GM12878 (cell line): ENCODE measurements at regions not wholly inside any gene's neighbourhood (a gene's known extent, or its start where the extent isn't known, plus 50 kb on each side); places are given as distances from the start of the nearest gene placed in this dataset.

Source experiments
- ATAC-seq: fragments of 200-7000 bp; cut with Tn5 transposase; 3 replicates; pipeline ENCODE4 v1.9.1; 2020; ENCODE audit warnings: mild to moderate bottlenecking, moderate library complexity
- BruUV-seq: library from RNA; stranded (reverse); fragments of 400-500 nt; replicated peaks from 2 replicates; lab custom pipeline; 2021; lab: Mats Ljungman, UMichigan
- CTCF ChIA-PET: fragments of 300-600 bp; sonication (Branson Sonifier 250); formaldehyde crosslinking; extraction: SDS; loops from one replicate; lab custom pipeline; 2021; ENCODE audit warnings: inconsistent platforms; lab: Yijun Ruan, JAX
- POLR2A ChIA-PET: fragments of 350-600 bp; formaldehyde crosslinking; extraction: SDS; loops from one replicate; lab custom pipeline; 2021; ENCODE audit warnings: inconsistent platforms; lab: Charles Lee
- RAD21 ChIA-PET: fragments of 300-600 bp; sonication (Branson Sonifier 250); formaldehyde crosslinking; loops from one replicate; lab custom pipeline; 2023; ENCODE audit warnings: antibody characterized with exemption; ENCODE audit not compliant: unreplicated experiment; lab: Charles Lee
- SMC1A ChIA-PET: fragments of 300-600 bp; sonication (Branson Sonifier 250); formaldehyde crosslinking; loops from one replicate; lab custom pipeline; 2023; ENCODE audit not compliant: unreplicated experiment, uncharacterized antibody; lab: Charles Lee
- DNase-seq: peaks from one replicate; pipeline ENCODE4 v3.0.0-alpha.2; 2011; ENCODE audit warnings: low read depth, low spot score
- FAIRE-seq: peaks from 3 replicates; lab custom pipeline; 2011; peaks lifted over from hg19 to GRCh38; lab: Jason Lieb, UNC
- H2AFZ ChIP-seq: 2 replicates; pipeline ENCODE4 v1.6.0; 2011; ENCODE audit warnings: low read depth, low read length, control low read depth; ENCODE audit not compliant: control insufficient read depth
- H3K27ac ChIP-seq: 2 replicates; pipeline ENCODE4 v1.5.1; 2011; ENCODE audit warnings: control low read depth; ENCODE audit not compliant: control insufficient read depth, insufficient read depth
- H3K27me3 ChIP-seq, 2 experiments: replicated peaks in 1 of 2; 2 replicates each; pipeline versions ENCODE4 v1.6.0 to v1.6.1; 2011; ENCODE audit warnings: low read length in 1 of 2; ENCODE audit not compliant: control insufficient read depth in 2 of 2, insufficient read depth in 2 of 2
- H3K36me3 ChIP-seq, 2 experiments: 2 replicates each; pipeline ENCODE4 v1.5.1; 2011; ENCODE audit warnings: low read length in 1 of 2; ENCODE audit not compliant: control insufficient read depth in 2 of 2, insufficient read depth in 2 of 2
- H3K4me1 ChIP-seq: 2 replicates; pipeline ENCODE4 v1.6.1; 2011; ENCODE audit warnings: mild to moderate bottlenecking, low read length, moderate library complexity, mixed read lengths; ENCODE audit not compliant: control insufficient read depth, insufficient read depth
- H3K4me2 ChIP-seq: 2 replicates; pipeline ENCODE4 v1.6.0; 2011; ENCODE audit warnings: control low read depth; ENCODE audit not compliant: control insufficient read depth, insufficient read depth
- H3K4me3 ChIP-seq: fragments of 200-600 bp; sonication (generic); 2 replicates; pipeline ENCODE4 v1.5.1; 2016
- H3K79me2 ChIP-seq: 2 replicates; pipeline ENCODE4 v1.6.0; 2011; ENCODE audit warnings: low read length; ENCODE audit not compliant: control insufficient read depth, insufficient read depth
- H3K9ac ChIP-seq: 2 replicates; pipeline ENCODE4 v1.8.0; 2011; ENCODE audit warnings: low read length, control low read depth, mixed read lengths; ENCODE audit not compliant: control insufficient read depth, insufficient read depth
- H3K9me3 ChIP-seq: replicated peaks from 3 replicates; pipeline ENCODE4 v1.5.1; 2011; ENCODE audit warnings: mild to moderate bottlenecking, low read length; ENCODE audit not compliant: control insufficient read depth, insufficient read depth
- H4K20me1 ChIP-seq: 2 replicates; pipeline ENCODE4 v1.6.0; 2011; ENCODE audit not compliant: control insufficient read depth, insufficient read depth
- MTA2 ChIP-seq: fragments of 450-650 bp; IDR thresholded peaks from 2 replicates; pipeline ENCODE4 v1.6.1; 2016; ENCODE audit warnings: low read depth, mild to moderate bottlenecking, moderate library complexity
- NKRF ChIP-seq: fragments of 450-650 bp; conservative IDR thresholded peaks from 2 replicates; pipeline ENCODE4 v1.6.1; 2017; ENCODE audit warnings: mild to moderate bottlenecking, moderate library complexity
- PML ChIP-seq: IDR thresholded peaks from 2 replicates; pipeline ENCODE4 v1.6.1; 2012; ENCODE audit warnings: low read length, inconsistent platforms
- POLR2AphosphoS5 ChIP-seq: IDR thresholded peaks from 2 replicates; pipeline ENCODE4 v1.6.1; 2011; ENCODE audit warnings: mild to moderate bottlenecking, low read length, inconsistent platforms
- ZNF274 ChIP-seq: IDR thresholded peaks from one replicate; pipeline ENCODE4 v1.8.0; 2011; ENCODE audit not compliant: insufficient read length, insufficient read depth
- WGBS: methylation state at CpG from one replicate; pipeline ENCODE4 v1.1.6; 2016; ENCODE audit warnings: low lambda C conversion rate; ENCODE audit not compliant: insufficient replicate concordance, insufficient coverage; ENCODE audit errors: missing lambda C conversion rate; 5-methylcytosine and 5-hydroxymethylcytosine counted together
- in situ Hi-C: fragments of 300-500 bp; cut with MboI; formaldehyde crosslinking; loops from 9 replicates; pipeline ENCODE4 v1.14.3; 2018; ENCODE audit warnings: mixed read lengths
- intact Hi-C: fragments of 100-400 bp; cut with micrococcal nuclease; formaldehyde crosslinking; loops from one replicate; pipeline ENCODE4 v1.14.2; 2022; ENCODE audit not compliant: unreplicated experiment

DNA sequence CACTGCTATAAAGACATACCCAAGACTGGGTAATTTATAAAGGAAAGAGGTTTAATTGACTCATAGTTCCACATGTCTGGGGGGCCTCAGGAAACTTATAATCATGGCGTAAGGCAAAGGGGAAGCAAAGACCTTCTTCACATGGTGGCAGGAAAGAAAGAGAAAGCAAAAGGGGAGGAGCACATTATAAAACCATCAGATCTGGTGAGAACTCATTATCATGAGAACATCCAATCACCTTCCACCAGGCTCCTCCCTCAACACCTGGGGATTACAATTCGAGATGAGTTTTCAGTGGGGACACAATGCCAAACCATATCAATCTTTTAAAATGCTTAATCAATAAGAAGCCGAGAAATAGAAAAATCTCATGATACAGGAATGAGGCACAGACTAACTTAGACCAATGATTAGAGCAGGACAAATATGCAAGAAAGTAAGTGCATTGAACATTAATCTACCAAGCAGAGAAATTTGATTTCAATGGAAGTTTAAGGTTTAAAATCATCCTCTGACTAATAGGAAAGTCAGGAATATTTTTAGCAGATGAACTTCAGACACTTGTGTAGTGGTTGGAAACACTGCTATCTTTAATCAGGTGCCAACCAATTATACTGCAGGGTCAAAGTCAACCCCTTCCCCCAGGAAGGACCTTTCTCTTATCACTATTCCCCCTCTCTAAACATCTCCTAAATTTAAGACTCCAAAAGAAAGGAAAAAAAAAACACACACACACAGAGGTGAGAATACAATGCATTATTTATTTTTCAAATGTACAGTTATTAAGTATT is 259.2 kb downstream of the IRS1 start:
- Histone ChIP-seq H3K4me2 (no peak overlapping the region), H3K9ac (no peak overlapping the region), H3K4me3 (no peak overlapping the region)
- in situ Hi-C loops, result no loop called here
- SMC1A ChIA-PET, result no interaction called here
- no peak for FAIRE-seq
- TF ChIP-seq PML (no peak), ZNF274 (no peak), MTA2 (no peak), NKRF (no peak), POLR2AphosphoS5 (no peak)
- TF ChIP-seq, all 136 proteins: peak for 0
- Histone ChIP-seq H3K9me3 (no peaks in the 10 kb centered on the region), H3K79me2 (no peaks in the 10 kb centered on the region), H3K27ac (no peak overlapping the region), H3K36me3 (no peaks in the 10 kb centered on the region), H3K27me3 (no peaks in the 10 kb centered on the region), H4K20me1 (no peaks in the 10 kb centered on the region), H2AFZ (no peak overlapping the region), H3K4me1 (no peaks in the 10 kb centered on the region)
- POLR2A ChIA-PET, result no interaction called here
- CTCF ChIA-PET, result no interaction called here
- 0% methylated on average over 3 of the region's 3 CpGs for WGBS
- BruUV-seq, result no TSS peak
- RAD21 ChIA-PET, result no interaction called here
- no peak for DNase-seq
- ATAC-seq, result no peak
- intact Hi-C loops, result no loop called here
